CD4-positive, alpha-beta T cell treated with Interleukin-6 for 4 hours (primary cell): ENCODE measurements at regions not wholly inside any gene's neighbourhood (a gene's known extent, or its start where the extent isn't known, plus 50 kb on each side); places are given as distances from the start of the nearest gene placed in this dataset.

ENCODE experiments used
- DNase-seq: peaks from one replicate; pipeline ENCODE4 v3.0.0-alpha.2; 2020; ENCODE audit warnings: mixed read lengths

GRCh38 chr6:12221856-12222255 lies 68.3 kb upstream of the EDN1 start:
- no peak for DNase-seq

GRCh38 chr6:12222405-12223366 lies 67.5 kb upstream of the EDN1 start:
- no peak for DNase-seq

GRCh38 chr6:12223383-12223782 lies 66.8 kb upstream of the EDN1 start:
- DNase-seq = no peak

GRCh38 chr6:12224251-12224650 lies 65.9 kb upstream of the EDN1 start:
- no peak for DNase-seq

DNA sequence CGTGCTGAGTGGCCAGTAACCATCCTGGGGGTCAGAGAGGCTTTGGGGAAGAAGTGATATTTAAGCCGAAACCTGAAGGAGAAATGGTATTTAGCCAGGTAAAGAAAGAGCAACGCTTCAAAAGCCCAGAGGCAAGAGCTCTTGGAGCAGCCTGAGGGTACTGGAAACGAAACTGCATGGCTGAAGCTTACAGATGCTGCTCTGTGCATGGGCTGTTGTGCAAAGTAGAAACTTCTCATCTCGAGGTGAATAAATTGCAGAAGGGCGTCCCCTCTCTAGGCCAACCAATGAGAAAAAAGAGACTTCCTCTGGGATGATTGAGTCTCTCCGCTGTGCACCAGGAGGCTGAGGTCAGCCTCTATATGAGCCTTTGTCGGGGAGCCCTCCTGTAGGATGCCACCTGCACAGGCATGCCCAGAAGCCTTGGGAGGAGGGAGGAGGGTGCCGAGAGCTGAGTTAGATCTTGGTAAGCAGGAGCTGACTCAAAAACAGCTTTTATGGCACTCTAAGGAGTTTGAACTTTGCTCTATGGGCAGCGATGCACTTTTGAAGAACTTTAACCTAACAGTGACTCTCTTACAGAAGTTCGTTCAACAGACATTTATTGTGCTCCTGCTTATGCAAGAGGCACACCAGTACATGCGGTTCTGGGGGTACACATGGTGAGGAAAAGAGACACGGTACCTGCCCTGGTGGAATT lies 61.6 kb upstream of the EDN1 start:
- DNase-seq = no peak

- no peak for DNase-seq
These were observed 60.8 kb upstream of the EDN1 start for GRCh38 chr6:12229332-12229731.

GRCh38 chr6:12230523-12230922 lies 59.6 kb upstream of the EDN1 start:
- no peak for DNase-seq

GRCh38 chr6:12232339-12232738 lies 57.8 kb upstream of the EDN1 start:
- DNase-seq = peak; percentile 2

- no peak for DNase-seq
These were observed 57.3 kb upstream of the EDN1 start for GRCh38 chr6:12232821-12233220.

DNA sequence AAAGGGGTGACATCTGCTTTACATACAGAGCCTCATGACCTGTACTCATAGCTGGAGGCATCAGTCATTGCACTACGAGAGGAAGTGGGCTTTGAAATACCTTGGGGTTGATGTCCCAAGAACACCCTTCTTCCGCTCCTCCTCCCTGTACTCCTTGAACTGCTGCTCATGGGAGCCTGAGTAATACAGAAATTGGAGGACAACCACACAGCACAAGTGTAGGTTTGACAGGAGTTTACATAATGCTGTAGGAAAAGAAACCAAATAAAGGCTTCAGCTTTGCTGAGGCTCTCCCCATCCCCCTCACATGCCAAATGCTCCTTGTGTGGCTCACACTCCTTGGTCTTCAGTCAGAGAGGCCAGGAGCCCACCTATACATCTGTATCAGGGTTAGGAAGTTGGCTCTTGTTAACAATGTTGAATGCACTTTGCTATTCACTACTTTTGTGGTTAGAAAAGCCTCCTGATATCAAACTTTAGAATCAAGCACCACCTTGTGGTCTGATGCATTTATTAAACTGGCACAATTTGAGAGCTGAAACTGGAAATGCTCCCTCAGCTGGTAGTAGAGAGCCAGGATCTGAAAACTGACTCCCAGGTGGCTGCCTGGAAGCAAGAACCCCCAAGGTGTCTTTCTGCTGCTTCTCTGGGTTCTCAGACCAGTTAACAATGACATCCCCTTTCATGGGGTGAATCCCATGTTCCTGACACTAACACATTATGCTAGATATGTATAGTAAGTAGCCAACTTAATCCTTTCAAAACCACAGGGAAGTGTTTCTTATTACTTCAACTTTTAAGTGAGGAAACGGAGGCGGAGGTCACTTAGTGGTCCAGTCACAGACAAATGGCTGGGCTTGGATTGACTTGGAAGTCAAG lies 56.2 kb upstream of the EDN1 start:
- DNase-seq = peak; percentile 41

DNA sequence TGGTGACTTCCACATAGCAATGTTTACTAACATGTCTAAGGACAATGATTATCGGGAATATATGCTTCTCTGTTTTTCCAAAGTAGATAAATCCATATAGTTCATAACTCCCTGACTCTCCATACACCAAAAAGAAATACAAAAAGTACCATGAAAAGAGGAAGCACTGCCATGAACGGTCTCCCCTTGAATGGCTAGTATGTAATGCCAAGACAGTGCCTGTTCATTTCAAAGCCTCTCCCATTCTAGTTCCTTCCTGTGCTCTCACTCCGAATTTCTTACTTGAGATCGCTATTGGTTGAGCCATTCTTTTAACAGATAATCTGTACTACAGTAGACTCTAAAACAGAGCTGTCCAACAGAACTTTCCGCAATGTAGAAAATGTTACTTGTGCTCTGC lies 54.8 kb upstream of the EDN1 start:
- DNase-seq = no peak

- DNase-seq = no peak
These were observed 51.9 kb upstream of the EDN1 start for GRCh38 chr6:12238219-12238618.
